ENCODE measurements at regions not wholly inside any gene's neighbourhood (a gene's known extent, or its start where the extent isn't known, plus 50 kb on each side); places are given as distances from the start of the nearest gene placed in this dataset.

- peak; percentile 58 for DNase-seq
These were observed 334.9 kb upstream of the JARID2 start for GRCh38 chr6:14910692-14911547.

DNA sequence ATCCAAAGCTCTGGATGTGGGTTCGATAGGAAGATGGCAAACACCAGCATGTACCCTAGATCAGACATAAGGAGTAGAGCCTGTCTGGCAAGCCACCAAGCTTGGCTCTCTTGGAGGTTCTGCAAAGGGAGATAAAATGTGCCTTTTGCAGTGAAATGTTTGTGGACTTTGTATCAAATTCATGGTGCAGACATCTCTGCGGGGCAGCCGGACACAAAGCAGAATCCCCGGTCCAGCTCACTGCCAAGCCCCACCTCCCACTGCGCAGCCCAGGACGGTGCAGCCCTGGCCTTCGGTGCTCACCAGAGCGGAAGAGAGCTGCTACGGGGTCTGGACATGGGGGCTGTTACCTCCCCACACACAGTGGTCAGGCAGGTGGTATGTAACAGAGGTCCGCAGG, 333.6 kb upstream of the JARID2 start:
- no peak for DNase-seq

DNA sequence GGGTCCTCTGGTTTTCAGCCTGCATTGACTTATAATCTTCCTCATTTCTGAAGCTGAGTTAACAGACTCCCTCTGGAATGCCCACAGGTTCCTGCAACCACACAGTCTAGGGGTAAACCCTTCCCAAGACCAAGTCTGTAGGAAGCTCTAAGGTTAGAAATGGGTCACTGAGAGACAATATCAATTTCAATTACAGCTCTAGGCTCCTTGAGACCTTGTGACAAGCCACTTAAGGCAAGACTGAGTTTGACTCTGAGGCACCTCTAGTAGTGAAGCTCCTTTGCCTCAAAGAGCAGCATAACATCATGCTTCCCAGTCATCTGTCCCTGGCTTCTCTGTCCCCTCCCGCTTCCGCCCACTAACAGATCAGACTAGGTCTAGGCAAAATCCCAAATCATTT, 333.2 kb upstream of the JARID2 start:
- no peak for DNase-seq

GRCh38 chr6:14913931-14914330, 331.9 kb upstream of the JARID2 start:
- no peak for DNase-seq

DNA sequence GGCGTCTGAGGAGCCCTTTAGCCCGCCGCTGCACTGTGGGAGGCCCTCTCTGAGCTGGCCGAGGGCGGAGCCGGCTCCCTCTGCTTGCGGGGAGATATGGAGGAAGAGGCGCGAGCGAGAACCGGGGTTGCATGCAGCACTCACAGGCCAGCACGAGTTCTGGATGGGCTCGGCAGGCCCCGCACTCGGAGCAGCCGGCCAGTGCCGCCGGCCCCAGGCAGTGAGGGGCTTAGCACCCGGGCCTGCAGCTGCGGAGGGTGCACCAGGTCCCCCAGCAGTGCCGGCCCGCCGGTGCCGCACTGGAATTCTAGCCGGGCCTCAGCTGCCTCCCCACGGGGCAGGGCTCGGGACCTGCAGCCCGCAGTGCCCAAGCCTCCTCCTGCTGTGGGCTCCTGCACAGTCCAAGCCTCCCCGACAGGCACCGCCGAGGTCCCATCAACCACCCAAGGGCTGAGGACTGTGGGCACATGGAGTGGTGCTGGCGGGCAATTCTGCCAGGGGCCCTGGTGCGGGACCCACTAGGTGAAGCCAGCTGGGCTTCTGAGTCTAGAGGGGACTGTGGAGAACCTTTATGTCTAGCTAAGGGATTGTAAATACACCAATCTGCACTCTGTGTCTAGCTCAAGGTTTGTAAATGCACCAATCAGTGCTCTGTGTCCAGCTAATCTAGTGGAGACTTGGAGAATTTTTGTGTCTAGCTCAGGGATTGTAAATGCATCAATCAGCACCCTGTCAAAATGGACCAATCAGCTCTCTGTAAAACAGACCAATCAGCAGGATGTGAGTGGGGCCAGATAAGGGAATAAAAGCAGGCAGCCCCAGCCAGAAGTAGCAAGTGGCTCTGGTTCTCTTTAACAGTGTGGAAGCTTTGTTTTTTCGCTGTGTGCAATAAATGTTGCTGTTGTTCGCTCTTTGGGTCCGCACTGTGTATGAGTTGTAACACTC, 329.7 kb upstream of the JARID2 start:
- no peak for DNase-seq

- no peak for DNase-seq
These were observed 328.6 kb upstream of the JARID2 start for GRCh38 chr6:14917109-14917910.

GRCh38 chr6:14918200-14918907, 327.5 kb upstream of the JARID2 start:
- no peak for DNase-seq

DNA sequence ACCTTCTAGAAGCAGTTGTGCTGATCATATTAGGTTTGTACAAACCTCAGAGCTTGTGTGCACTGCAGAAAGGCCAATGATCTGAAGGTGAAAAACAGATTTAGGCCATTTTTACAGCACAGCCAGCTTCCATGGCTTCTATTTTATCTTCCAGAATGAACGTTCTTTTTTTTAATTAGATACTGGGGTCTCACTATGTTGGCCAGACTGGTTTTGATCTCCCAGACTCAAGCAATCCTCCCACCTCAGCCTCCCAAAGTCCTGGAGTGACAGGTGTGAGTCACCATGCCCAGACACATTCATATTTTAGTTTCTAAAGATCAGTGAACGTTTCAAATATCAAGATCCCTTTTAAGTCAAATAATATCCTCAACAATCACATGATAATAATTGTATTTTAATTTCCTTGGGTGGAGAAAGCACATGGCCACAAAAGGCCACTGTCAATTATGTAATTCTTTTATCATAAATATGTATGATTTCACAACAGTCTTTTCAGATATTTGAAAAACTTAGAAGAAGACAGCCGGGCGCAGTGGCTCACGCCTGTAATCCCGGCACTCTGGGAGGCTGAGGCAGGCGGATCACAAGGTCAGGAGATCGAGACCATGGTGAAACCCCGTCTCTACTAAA, 326.7 kb upstream of the JARID2 start:
- no peak for DNase-seq

GRCh38 chr6:14920276-14920675, 325.6 kb upstream of the JARID2 start:
- no peak for DNase-seq

GRCh38 chr6:14921170-14921569, 324.7 kb upstream of the JARID2 start:
- DNase-seq, result no peak

DNA sequence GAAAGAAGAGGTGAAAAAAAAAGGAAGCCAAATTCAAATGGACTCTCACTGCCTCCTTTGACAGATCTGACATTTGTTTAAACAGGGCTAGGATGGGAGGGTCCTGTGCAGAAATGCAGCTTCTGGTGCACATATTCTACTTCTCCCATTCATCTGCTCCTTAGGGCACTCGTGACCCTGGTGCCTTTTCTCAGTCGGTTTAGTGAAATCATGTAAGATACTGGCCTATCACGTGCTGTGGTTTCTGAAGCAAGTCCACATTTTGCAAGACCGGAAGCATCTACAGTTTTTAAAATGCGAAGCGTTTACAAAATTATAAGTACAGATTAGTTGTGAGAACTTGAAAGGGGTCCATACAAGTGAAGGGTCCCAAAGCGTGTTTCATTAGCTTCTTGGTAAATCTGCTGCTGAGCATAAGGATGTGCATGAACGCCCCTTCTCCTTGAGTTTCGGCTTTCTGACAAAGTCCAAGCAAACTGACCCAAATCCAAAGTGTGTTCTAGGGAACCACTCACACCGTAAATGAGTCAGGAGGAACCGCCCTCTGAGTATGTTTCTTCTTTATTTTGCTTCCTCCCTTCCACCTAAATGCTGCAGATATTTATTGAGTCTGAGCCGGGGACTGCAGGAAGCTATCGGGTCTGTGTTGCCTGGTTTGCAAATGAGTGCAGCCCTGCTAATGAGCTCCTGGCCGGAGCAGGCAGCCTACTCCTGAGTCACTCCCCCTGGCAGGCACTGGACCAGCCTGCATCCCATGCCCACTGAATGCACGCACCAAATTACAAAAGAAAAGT, 323.8 kb upstream of the JARID2 start:
- DNase-seq, result no peak

DNA sequence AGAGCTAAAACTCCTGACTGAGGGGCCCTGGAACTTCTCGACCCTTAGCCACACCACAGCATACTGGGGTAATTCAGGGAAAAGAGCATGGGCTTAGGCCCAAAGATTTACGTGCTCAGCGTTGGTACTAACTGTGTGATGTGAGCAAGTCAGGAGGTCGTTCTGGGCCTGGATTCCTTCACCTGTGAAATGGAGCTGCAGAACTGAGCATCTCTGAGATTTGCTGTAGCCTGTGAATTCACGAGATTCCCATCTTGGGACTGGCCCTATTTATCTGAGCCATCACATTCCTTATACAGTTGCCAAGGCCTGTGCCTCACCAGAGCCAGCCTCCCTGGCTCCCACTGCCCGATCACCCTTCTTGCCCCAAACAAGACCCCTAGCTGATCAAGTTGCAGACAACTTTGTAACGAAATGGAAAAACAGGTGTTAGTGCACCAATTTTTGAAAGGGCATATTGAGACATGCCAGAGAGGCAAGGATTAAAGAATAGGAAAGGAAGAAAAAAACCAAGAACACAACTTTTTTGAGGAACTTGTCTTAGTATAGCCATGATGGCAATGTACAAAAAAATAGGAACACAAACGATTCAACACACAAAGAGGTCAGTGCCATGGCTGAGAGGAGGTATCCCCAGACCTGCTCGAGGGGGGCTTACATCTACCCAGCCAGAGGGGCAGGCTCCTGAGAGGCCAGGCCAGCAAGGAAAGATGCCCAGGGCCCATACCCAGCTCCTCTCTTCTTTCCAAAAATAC, 323.0 kb upstream of the JARID2 start:
- no peak for DNase-seq

- DNase-seq, result no peak
These were observed 321.5 kb upstream of the JARID2 start for GRCh38 chr6:14924126-14925024.

GRCh38 chr6:14925025-14925698, 320.7 kb upstream of the JARID2 start:
- DNase-seq, result no peak

DNA sequence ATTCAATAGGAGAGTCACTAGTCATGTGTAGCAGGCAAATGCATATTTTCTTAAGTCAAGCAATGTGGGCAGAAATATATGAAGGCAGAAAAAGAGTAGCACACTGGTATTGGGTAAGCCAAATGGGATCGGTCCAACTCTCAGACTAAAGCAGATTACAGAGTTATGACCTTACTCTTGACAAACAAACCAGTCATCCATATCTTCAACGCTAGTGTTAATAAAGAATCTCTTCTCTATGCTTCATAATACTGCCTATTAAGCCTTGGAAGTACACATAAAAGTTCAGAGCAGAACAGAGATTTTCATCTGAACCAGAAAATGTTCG, 320.2 kb upstream of the JARID2 start:
- no peak for DNase-seq

- DNase-seq, result no peak
These were observed 318.5 kb upstream of the JARID2 start for GRCh38 chr6:14927398-14927797.

DNA sequence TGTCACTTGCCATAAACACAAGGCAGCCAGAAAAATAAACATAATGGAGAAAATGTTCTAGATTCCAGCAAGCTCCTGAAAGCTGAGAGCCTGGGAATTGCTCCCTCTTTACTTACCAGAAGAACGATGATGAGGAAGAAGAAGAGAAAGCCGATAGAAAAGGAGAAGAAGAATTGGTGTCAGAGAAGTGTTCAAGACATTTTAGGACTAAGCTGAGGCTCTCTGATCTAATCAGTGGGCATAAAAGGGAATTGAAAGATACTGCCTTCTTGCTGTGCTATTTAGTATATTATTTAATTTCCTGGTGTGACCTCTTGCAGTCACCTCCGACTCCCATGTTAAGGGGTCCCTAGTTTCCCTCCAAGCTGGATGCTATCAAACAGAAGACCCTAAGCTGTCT, 316.6 kb upstream of the JARID2 start:
- DNase-seq, result no peak

DNA sequence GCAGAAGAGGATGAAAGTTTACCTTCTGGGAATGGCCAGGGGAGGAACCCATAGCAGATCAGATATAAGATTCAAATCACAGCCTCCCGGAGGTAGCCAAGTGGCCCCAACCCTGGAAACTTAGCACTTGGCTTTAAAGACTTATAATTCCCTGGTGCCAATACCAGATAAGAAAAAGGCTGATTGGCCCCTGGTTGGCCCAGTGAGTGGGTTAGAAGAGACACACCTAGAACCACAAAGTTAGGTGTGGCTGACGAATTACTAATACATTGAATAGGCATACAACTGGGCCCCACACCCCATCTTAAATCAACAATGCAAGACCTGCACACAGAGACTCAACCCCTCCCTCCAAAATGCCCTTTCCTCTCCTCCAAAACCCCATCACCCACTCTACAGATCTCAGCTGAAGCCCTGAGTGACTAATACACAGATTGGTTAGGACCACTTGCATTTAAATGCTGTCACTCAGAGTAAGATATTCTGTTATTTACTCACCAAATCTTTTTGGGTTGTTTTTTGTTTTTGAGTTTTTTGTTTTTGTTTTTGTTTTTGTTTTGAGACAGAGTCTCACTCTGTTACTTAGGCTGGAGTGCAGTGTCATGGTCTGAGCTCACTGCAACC, 315.4 kb upstream of the JARID2 start:
- DNase-seq, result peak; percentile 18
